IMR-90 (cell line): ENCODE measurements at regions not wholly inside any gene's neighbourhood (a gene's known extent, or its start where the extent isn't known, plus 50 kb on each side); places are given as distances from the start of the nearest gene placed in this dataset.

Experiments used
- ATAC-seq: fragments of 200-7000 bp; cut with Tn5 transposase; 2 replicates; pipeline ENCODE4 v1.9.1; 2020; ENCODE audit warnings: low read depth, mild to moderate bottlenecking, moderate library complexity
- BruUV-seq: library from RNA; stranded (reverse); fragments of 400-500 nt; replicated peaks from 2 replicates; lab custom pipeline; 2021; lab: Mats Ljungman, UMichigan
- CTCF ChIA-PET: fragments of 300-600 bp; formaldehyde crosslinking; extraction: SDS; loops from one replicate; lab custom pipeline; 2021; ENCODE audit warnings: antibody characterized with exemption; lab: Yijun Ruan, JAX
- POLR2A ChIA-PET: fragments of 300-600 bp; sonication (Branson Sonifier 250); formaldehyde crosslinking; loops from one replicate; lab custom pipeline; 2022; ENCODE audit warnings: antibody characterized with exemption; ENCODE audit not compliant: unreplicated experiment; lab: Charles Lee
- DNase-seq: peaks from one replicate; pipeline ENCODE4 v3.0.0; 2013
- H2AFZ ChIP-seq: replicated peaks from 2 replicates; pipeline ENCODE3; 2013; ENCODE audit warnings: low read length, mild to moderate bottlenecking; ENCODE audit not compliant: poor library complexity
- H2AK5ac ChIP-seq: 2 replicates; pipeline ENCODE4 v1.6.1; 2013; ENCODE audit warnings: low read depth, low read length, inconsistent platforms
- H2AK9ac ChIP-seq: replicated peaks from 2 replicates; pipeline ENCODE3; 2013; ENCODE audit warnings: mild to moderate bottlenecking, low read depth, low read length, moderate library complexity; ENCODE audit not compliant: poor library complexity
- H2BK120ac ChIP-seq: 2 replicates; pipeline ENCODE4 v1.6.1; 2013; ENCODE audit warnings: low read depth, low read length, inconsistent platforms
- H2BK15ac ChIP-seq: 3 replicates; pipeline ENCODE4 v1.6.1; 2013; ENCODE audit warnings: low read depth, low read length, inconsistent platforms
- H2BK20ac ChIP-seq: 2 replicates; pipeline ENCODE4 v1.6.1; 2013; ENCODE audit warnings: low read depth, mild to moderate bottlenecking, inconsistent platforms, low read length, moderate library complexity
- H2BK5ac ChIP-seq: 2 replicates; pipeline ENCODE4 v1.6.1; 2013; ENCODE audit warnings: mild to moderate bottlenecking, low read depth, low read length, inconsistent platforms; ENCODE audit not compliant: poor library complexity, severe bottlenecking
- H3K14ac ChIP-seq: replicated peaks from 2 replicates; pipeline ENCODE4 v1.6.1; 2013; ENCODE audit warnings: low read depth, low read length, inconsistent platforms
- H3K18ac ChIP-seq: 2 replicates; pipeline ENCODE4 v1.6.1; 2013; ENCODE audit warnings: low read depth, low read length, control low read depth
- H3K23ac ChIP-seq: 2 replicates; pipeline ENCODE4 v1.6.1; 2013; ENCODE audit warnings: low read depth, low read length, inconsistent platforms
- H3K27ac ChIP-seq: 2 replicates; pipeline ENCODE4 v1.5.1; 2013; ENCODE audit warnings: mild to moderate bottlenecking, control low read depth, low read length; ENCODE audit not compliant: insufficient read depth
- H3K27me3 ChIP-seq: 2 replicates; pipeline ENCODE4 v1.6.1; 2013; ENCODE audit warnings: low read length; ENCODE audit not compliant: control insufficient read depth, insufficient read depth
- H3K36me3 ChIP-seq: 2 replicates; pipeline ENCODE4 v1.6.1; 2013; ENCODE audit warnings: low read length, mixed read lengths; ENCODE audit not compliant: control insufficient read depth, insufficient read depth
- H3K4ac ChIP-seq: 2 replicates; pipeline ENCODE4 v1.6.1; 2013; ENCODE audit warnings: low read depth, low read length, inconsistent platforms
- H3K4me1 ChIP-seq: 2 replicates; pipeline ENCODE4 v1.6.1; 2013; ENCODE audit warnings: low read length, mixed read lengths; ENCODE audit not compliant: control insufficient read depth, insufficient read depth
- H3K4me2 ChIP-seq: 2 replicates; pipeline ENCODE4 v1.6.1; 2013; ENCODE audit warnings: low read depth, mild to moderate bottlenecking, control low read depth, low read length, moderate library complexity
- H3K4me3 ChIP-seq: 2 replicates; pipeline ENCODE4 v1.5.1; 2013; ENCODE audit warnings: low read depth, mild to moderate bottlenecking, control low read depth, low read length, moderate library complexity; ENCODE audit not compliant: insufficient read depth
- H3K56ac ChIP-seq: 2 replicates; pipeline ENCODE4 v1.6.1; 2013; ENCODE audit warnings: low read length, inconsistent platforms; ENCODE audit not compliant: insufficient read depth; ENCODE audit errors: extremely low read depth
- H3K79me1 ChIP-seq, 2 experiments: 2 replicates each; pipeline ENCODE4 v1.6.1; 2013; ENCODE audit warnings: low read length in 2 of 2, inconsistent platforms in 1 of 2, low read depth in 1 of 2
- H3K9ac ChIP-seq: 2 replicates; pipeline ENCODE4 v1.6.1; 2013; ENCODE audit warnings: low read depth, low read length, control low read depth
- H3K9me1 ChIP-seq: 2 replicates; pipeline ENCODE4 v1.6.1; 2013; ENCODE audit warnings: low read length, inconsistent platforms; ENCODE audit not compliant: insufficient read depth
- H3K9me3 ChIP-seq: 2 replicates; pipeline ENCODE4 v1.6.1; 2013; ENCODE audit warnings: low read length; ENCODE audit not compliant: control insufficient read depth, insufficient read depth
- H4K20me1 ChIP-seq: 2 replicates; pipeline ENCODE4 v1.6.1; 2013; ENCODE audit warnings: low read length, inconsistent platforms; ENCODE audit not compliant: insufficient read depth
- H4K5ac ChIP-seq: 2 replicates; pipeline ENCODE4 v1.6.1; 2013; ENCODE audit warnings: mild to moderate bottlenecking, low read depth, low read length, control low read depth
- H4K8ac ChIP-seq, 2 experiments: 2 replicates each; pipeline ENCODE4 v1.6.1; 2013; ENCODE audit warnings: low read depth in 2 of 2, low read length in 2 of 2, control low read depth in 1 of 2, inconsistent platforms in 1 of 2
- H4K91ac ChIP-seq: 2 replicates; pipeline ENCODE4 v1.6.1; 2013; ENCODE audit warnings: low read depth, low read length, inconsistent platforms; ENCODE audit not compliant: insufficient read depth
- BHLHE40 ChIP-seq: fragments of 150-350 bp; IDR thresholded peaks from 2 replicates; pipeline ENCODE4 v1.6.1; 2016; ENCODE audit warnings: mild to moderate bottlenecking, low read depth, low read length
- CEBPB ChIP-seq: IDR thresholded peaks from 2 replicates; pipeline ENCODE4 v1.6.1; 2012; ENCODE audit warnings: low read depth, low read length, improper control_type of control experiment
- CHD1 ChIP-seq: IDR thresholded peaks from 2 replicates; pipeline ENCODE4 v1.6.1; 2012; ENCODE audit warnings: low read depth, low read length, improper control_type of control experiment
- CTCF ChIP-seq: conservative IDR thresholded peaks from 2 replicates; pipeline ENCODE4 v1.5.1; 2012; ENCODE audit warnings: mild to moderate bottlenecking, low read depth, low read length, improper control_type of control experiment
- FOS ChIP-seq: fragments of 150-350 bp; IDR thresholded peaks from 2 replicates; pipeline ENCODE4 v1.6.1; 2016; ENCODE audit warnings: low read depth, low read length
- MAFK ChIP-seq: IDR thresholded peaks from 2 replicates; pipeline ENCODE4 v1.6.1; 2012; ENCODE audit warnings: low read depth, low read length, improper control_type of control experiment
- MAZ ChIP-seq: IDR thresholded peaks from 2 replicates; pipeline ENCODE4 v1.6.1; 2012; ENCODE audit warnings: low read depth, mild to moderate bottlenecking, low read length, improper control_type of control experiment, moderate library complexity, borderline replicate concordance
- MXI1 ChIP-seq: IDR thresholded peaks from 2 replicates; pipeline ENCODE4 v1.6.1; 2012; ENCODE audit warnings: low read depth, mild to moderate bottlenecking, low read length, moderate library complexity, borderline replicate concordance
- NFE2L2 ChIP-seq: fragments of 150-350 bp; IDR thresholded peaks from 2 replicates; pipeline ENCODE4 v1.6.1; 2016; ENCODE audit warnings: low read depth, mild to moderate bottlenecking, low read length
- POLR2A ChIP-seq: IDR thresholded peaks from 2 replicates; pipeline ENCODE4 v1.6.1; 2012; ENCODE audit warnings: mild to moderate bottlenecking, low read depth, low read length
- RAD21 ChIP-seq: IDR thresholded peaks from 2 replicates; pipeline ENCODE4 v1.6.1; 2012; ENCODE audit warnings: low read length, improper control_type of control experiment
- RCOR1 ChIP-seq: IDR thresholded peaks from 2 replicates; pipeline ENCODE4 v1.6.1; 2012; ENCODE audit warnings: mild to moderate bottlenecking, low read length, improper control_type of control experiment; ENCODE audit not compliant: insufficient replicate concordance
- RFX5 ChIP-seq: IDR thresholded peaks from 2 replicates; pipeline ENCODE4 v1.8.0; 2012; ENCODE audit warnings: low read depth, mild to moderate bottlenecking, low read length, moderate library complexity
- SMC3 ChIP-seq: fragments of 150-350 bp; IDR thresholded peaks from 2 replicates; pipeline ENCODE4 v1.6.1; 2016; ENCODE audit warnings: low read depth, mild to moderate bottlenecking, antibody characterized with exemption, low read length, moderate library complexity
- USF2 ChIP-seq: fragments of 150-350 bp; IDR thresholded peaks from 2 replicates; pipeline ENCODE4 v1.6.1; 2017; ENCODE audit warnings: mild to moderate bottlenecking, antibody characterized with exemption, low read length, low read depth
- dilution Hi-C: fragments of 300-500 bp; cut with HindIII; formaldehyde crosslinking; loops from one replicate; pipeline ENCODE4 v1.14.3; 2018; ENCODE audit warnings: low sequenced_read_pairs; ENCODE audit not compliant: unreplicated experiment
- in situ Hi-C: fragments of 300-500 bp; cut with MboI; formaldehyde crosslinking; loops from 3 replicates; pipeline ENCODE4 v1.14.3; 2019; ENCODE audit warnings: low sequenced_read_pairs, inconsistent platforms, mixed read lengths
- intact Hi-C: fragments of 100-400 bp; cut with micrococcal nuclease; formaldehyde crosslinking; loops from 2 replicates; pipeline ENCODE4 v1.10.0; 2022
- TF ChIP-seq, protein P1 (sequence below): fragments of 150-350 bp; IDR thresholded peaks from 2 replicates; pipeline ENCODE4 v1.6.1; 2016; ENCODE audit warnings: low read depth, mild to moderate bottlenecking, low read length, moderate library complexity, borderline replicate concordance

GRCh38 chr6:21461844-21462518 is 131.6 kb upstream of the SOX4 start:
- DNase-seq (no peak), ATAC-seq (no peak)
- Histone ChIP-seq H2AK9ac (no peak overlapping the region), H3K23ac (no peak overlapping the region), H3K4me2 (no peak overlapping the region), H2BK15ac (no peak overlapping the region), H3K18ac (no peak overlapping the region), H4K8ac (no peak overlapping the region), H4K5ac (no peak overlapping the region), H3K4me1 (no peaks in the 10 kb centered on the region), H2AFZ (no peak overlapping the region), H3K27ac (no peak overlapping the region), H2BK20ac (no peak overlapping the region), H3K14ac (no peak overlapping the region), H3K79me1 (no peaks in the 10 kb centered on the region), H3K56ac (no peak overlapping the region), H3K36me3 (no peaks in the 10 kb centered on the region), H3K4ac (no peak overlapping the region), H4K20me1 (no peaks in the 10 kb centered on the region), H3K9ac (no peak overlapping the region), H2BK120ac (no peak overlapping the region), H4K91ac (no peak overlapping the region), H2AK5ac (no peak overlapping the region), H2BK5ac (no peak overlapping the region), H3K27me3 (no peaks in the 10 kb centered on the region), H3K9me3 (no peaks in the 10 kb centered on the region), H3K4me3 (no peak overlapping the region), H3K9me1 (no peaks in the 10 kb centered on the region)
- intact Hi-C loops (no loop called here), dilution Hi-C loops (no loop called here), in situ Hi-C loops (no loop called here)
- POLR2A ChIA-PET: no interaction called here
- CTCF ChIA-PET: no interaction called here
- TF ChIP-seq MAZ (no peak), RCOR1 (no peak), POLR2A (no peak), RFX5 (no peak), MXI1 (no peak), FOS (no peak), MAFK (no peak), CEBPB (no peak), NFE2L2 (no peak), RAD21 (no peak), BHLHE40 (no peak), CTCF (no peak), SMC3 (no peak), CHD1 (no peak), USF2 (no peak)
- TF ChIP-seq, protein P1, sequence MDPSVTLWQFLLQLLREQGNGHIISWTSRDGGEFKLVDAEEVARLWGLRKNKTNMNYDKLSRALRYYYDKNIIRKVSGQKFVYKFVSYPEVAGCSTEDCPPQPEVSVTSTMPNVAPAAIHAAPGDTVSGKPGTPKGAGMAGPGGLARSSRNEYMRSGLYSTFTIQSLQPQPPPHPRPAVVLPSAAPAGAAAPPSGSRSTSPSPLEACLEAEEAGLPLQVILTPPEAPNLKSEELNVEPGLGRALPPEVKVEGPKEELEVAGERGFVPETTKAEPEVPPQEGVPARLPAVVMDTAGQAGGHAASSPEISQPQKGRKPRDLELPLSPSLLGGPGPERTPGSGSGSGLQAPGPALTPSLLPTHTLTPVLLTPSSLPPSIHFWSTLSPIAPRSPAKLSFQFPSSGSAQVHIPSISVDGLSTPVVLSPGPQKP: no peak
- no TSS peak for BruUV-seq
